ENCODE measurements at regions not wholly inside any gene's neighbourhood (a gene's known extent, or its start where the extent isn't known, plus 50 kb on each side); places are given as distances from the start of the nearest gene placed in this dataset.

DNA sequence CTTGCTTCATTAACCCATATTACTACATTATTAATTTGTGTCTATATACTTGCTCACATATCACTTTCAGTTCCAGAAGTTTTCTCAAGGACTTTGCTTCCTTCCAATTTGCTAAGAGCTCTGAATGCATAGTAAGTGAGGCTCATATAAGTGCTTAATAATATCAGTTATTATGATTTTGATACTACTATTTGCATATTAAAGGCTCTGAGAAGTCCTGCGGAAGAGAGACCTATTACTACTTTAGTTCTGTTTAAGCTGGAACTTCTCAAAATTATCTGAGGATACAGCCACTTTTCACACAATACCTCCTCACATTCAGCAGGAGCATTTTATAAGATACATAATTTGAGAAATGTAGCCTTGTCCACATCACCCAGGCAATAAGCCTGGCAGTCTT lies 81.6 kb downstream of the GJD2 start:
- TF ChIP-seq CTCF (conservative IDR thresholded peaks at IDR 0.05 in 1 of 2, IDR thresholded peaks at IDR 0.05 in 1 of 2; ENCODE audit: extremely low read depth in 1 of 2, insufficient read depth in 1 of 2, low read depth in 1 of 2, low read length in 2 of 2) (no peak), EZH2 (IDR thresholded peaks at IDR 0.05; ENCODE audit: borderline replicate concordance, low read length) (no peak)
